ENCODE measurements at regions not wholly inside any gene's neighbourhood (a gene's known extent, or its start where the extent isn't known, plus 50 kb on each side); places are given as distances from the start of the nearest gene placed in this dataset.

- TF ChIP-seq CTCF (IDR thresholded peaks at IDR 0.05; ENCODE audit: control extremely low read depth, extremely low read depth) = no peak
- no peaks in the 10 kb centered on the region for H3K27me3 ChIP-seq (ENCODE audit: control insufficient read depth in 3 of 3, insufficient read depth in 3 of 3, low read length in 2 of 3)
- peaks cover 0 to 6% (median 0%) of the 10 kb centered on the region in 5 donors for H3K4me1 ChIP-seq (ENCODE audit: control insufficient read depth in 5 of 5, insufficient read depth in 5 of 5, low read length in 5 of 5)
- H3K4me3 ChIP-seq = no peak overlapping the region
- no peak overlapping the region for H3K9ac ChIP-seq (ENCODE audit: insufficient read depth in 1 of 2, low read length in 2 of 2)
- no peak overlapping the region for H3K27ac ChIP-seq (ENCODE audit: low read depth in 1 of 2, low read length in 1 of 2)
- DNase-seq (no peak), ATAC-seq (ENCODE audit: insufficient read depth, low FRiP score) (no peak)
- no peaks in the 10 kb centered on the region for H3K36me3 ChIP-seq (ENCODE audit: control insufficient read depth in 4 of 4, insufficient read depth in 4 of 4, low read length in 4 of 4)
- H3K9me3 ChIP-seq (ENCODE audit: control insufficient read depth in 4 of 4, insufficient read depth in 3 of 4, low read length in 3 of 4) = no peaks in the 10 kb centered on the region
Observed at GRCh38 chr3:162996368-162996767, 1499.8 kb downstream of the OTOL1 start.

GRCh38 chr3:162998205-162998604 is 1501.6 kb downstream of the OTOL1 start:
- H3K27ac ChIP-seq (ENCODE audit: low read depth in 1 of 2, low read length in 1 of 2) = no peak overlapping the region
- no peaks in the 10 kb centered on the region for H3K36me3 ChIP-seq (ENCODE audit: control insufficient read depth in 4 of 4, insufficient read depth in 4 of 4, low read length in 4 of 4)
- DNase-seq (no peak), ATAC-seq (ENCODE audit: insufficient read depth, low FRiP score) (no peak)
- no peak overlapping the region for H3K9ac ChIP-seq (ENCODE audit: insufficient read depth in 1 of 2, low read length in 2 of 2)
- TF ChIP-seq CTCF (IDR thresholded peaks at IDR 0.05; ENCODE audit: control extremely low read depth, extremely low read depth) = no peak
- no peaks in the 10 kb centered on the region for H3K27me3 ChIP-seq (ENCODE audit: control insufficient read depth in 3 of 3, insufficient read depth in 3 of 3, low read length in 2 of 3)
- no peaks in the 10 kb centered on the region for H3K9me3 ChIP-seq (ENCODE audit: control insufficient read depth in 4 of 4, insufficient read depth in 3 of 4, low read length in 3 of 4)
- H3K4me3 ChIP-seq = no peak overlapping the region
- H3K4me1 ChIP-seq (ENCODE audit: control insufficient read depth in 5 of 5, insufficient read depth in 5 of 5, low read length in 5 of 5) = peaks cover 0 to 6% (median 0%) of the 10 kb centered on the region in 5 donors

GRCh38 chr3:163011596-163011995 is 1515.0 kb downstream of the OTOL1 start:
- Histone ChIP-seq H3K4me1 (ENCODE audit: control insufficient read depth in 5 of 5, insufficient read depth in 5 of 5, low read length in 5 of 5) (no peaks in the 10 kb centered on the region), H3K27me3 (ENCODE audit: control insufficient read depth in 3 of 3, insufficient read depth in 3 of 3, low read length in 2 of 3) (no peaks in the 10 kb centered on the region), H3K4me3 (no peak overlapping the region), H3K9me3 (ENCODE audit: control insufficient read depth in 4 of 4, insufficient read depth in 3 of 4, low read length in 3 of 4) (no peaks in the 10 kb centered on the region), H3K9ac (ENCODE audit: insufficient read depth in 1 of 2, low read length in 2 of 2) (no peak overlapping the region), H3K36me3 (ENCODE audit: control insufficient read depth in 4 of 4, insufficient read depth in 4 of 4, low read length in 4 of 4) (no peaks in the 10 kb centered on the region), H3K27ac (ENCODE audit: low read depth in 1 of 2, low read length in 1 of 2) (no peak overlapping the region)
- 75 to 76% methylated on average over 2 of the region's 2 CpGs for WGBS, 2 donors
- ATAC-seq (ENCODE audit: insufficient read depth, low FRiP score) (no peak), DNase-seq (no peak)
- TF ChIP-seq CTCF (IDR thresholded peaks at IDR 0.05; ENCODE audit: control extremely low read depth, extremely low read depth) = no peak

GRCh38 chr3:163016251-163016650 is 1519.6 kb downstream of the OTOL1 start:
- no peak overlapping the region for H3K9ac ChIP-seq (ENCODE audit: insufficient read depth in 1 of 2, low read length in 2 of 2)
- ATAC-seq (ENCODE audit: insufficient read depth, low FRiP score) (no peak), DNase-seq (no peak)
- H3K27me3 ChIP-seq (ENCODE audit: control insufficient read depth in 3 of 3, insufficient read depth in 3 of 3, low read length in 2 of 3) = no peaks in the 10 kb centered on the region
- no peaks in the 10 kb centered on the region for H3K4me1 ChIP-seq (ENCODE audit: control insufficient read depth in 5 of 5, insufficient read depth in 5 of 5, low read length in 5 of 5)
- no peak overlapping the region for H3K4me3 ChIP-seq
- H3K36me3 ChIP-seq (ENCODE audit: control insufficient read depth in 4 of 4, insufficient read depth in 4 of 4, low read length in 4 of 4) = no peaks in the 10 kb centered on the region
- 63 to 78% methylated on average over 1 of the region's 1 CpG for WGBS, 2 donors
- no peak overlapping the region for H3K27ac ChIP-seq (ENCODE audit: low read depth in 1 of 2, low read length in 1 of 2)
- TF ChIP-seq CTCF (IDR thresholded peaks at IDR 0.05; ENCODE audit: control extremely low read depth, extremely low read depth) = no peak
- no peaks in the 10 kb centered on the region for H3K9me3 ChIP-seq (ENCODE audit: control insufficient read depth in 4 of 4, insufficient read depth in 3 of 4, low read length in 3 of 4)
